SK-MEL-5 (cell line): ENCODE measurements at regions not wholly inside any gene's neighbourhood (a gene's known extent, or its start where the extent isn't known, plus 50 kb on each side); places are given as distances from the start of the nearest gene placed in this dataset.
A peak's percentile ranks its signal among the peaks of the same experiment; 100 is the strongest.
"Not testable (repeated sequence)": the region's sequence is repeated elsewhere in the genome, so short reads cannot be mapped to it uniquely, and the experiment has no call there.

Experiments used
- DNase-seq: peaks from one replicate; pipeline ENCODE4 v3.0.0-alpha.2; 2016; ENCODE audit warnings: low read depth, low spot score
- in situ Hi-C: cut with HindIII; loops from 2 replicates; pipeline ENCODE4 v1.10.0; 2016; ENCODE audit warnings: low sequenced_read_pairs, high pct_unique_total_duplicates, low pct_unique_long_range_greater_than_20kb

- DNase-seq: no peak
- in situ Hi-C loops: no loop called here
Measured at GRCh38 chr4:37555322-37555721, 130.9 kb downstream of the RELL1 start.

- in situ Hi-C loops, DNase-seq: not testable (repeated sequence)
Measured at GRCh38 chr4:37549866-37550265, 136.3 kb downstream of the RELL1 start.

- DNase-seq: no peak
- in situ Hi-C loops: no loop called here
Measured at GRCh38 chr4:37549041-37549440, 137.1 kb downstream of the RELL1 start.

GRCh38 chr4:37546586-37546985 is 139.6 kb downstream of the RELL1 start:
- DNase-seq: no peak
- in situ Hi-C loops: no loop called here

- no peak for DNase-seq
- in situ Hi-C loops: no loop called here
Measured at GRCh38 chr4:37542706-37543105, 143.5 kb downstream of the RELL1 start.

- in situ Hi-C loops: no loop called here
- DNase-seq: no peak
Measured at GRCh38 chr4:37541956-37542355, 144.2 kb downstream of the RELL1 start.

GRCh38 chr4:37540486-37540885 is 145.7 kb downstream of the RELL1 start:
- in situ Hi-C loops: no loop called here
- DNase-seq: peak; percentile 90

- no peak for DNase-seq
- in situ Hi-C loops: no loop called here
Measured at GRCh38 chr4:37538931-37539330, 147.2 kb downstream of the RELL1 start.

GRCh38 chr4:37537484-37537883 is 148.7 kb downstream of the RELL1 start:
- no peak for DNase-seq
- in situ Hi-C loops: no loop called here

GRCh38 chr4:37535872-37536271 is 150.3 kb downstream of the RELL1 start:
- DNase-seq: no peak
- in situ Hi-C loops: no loop called here

- in situ Hi-C loops: no loop called here
- no peak for DNase-seq
Measured at GRCh38 chr4:37533286-37534033, 152.7 kb downstream of the RELL1 start.

GRCh38 chr4:37531151-37531550 is 155.0 kb downstream of the RELL1 start:
- in situ Hi-C loops: no loop called here
- no peak for DNase-seq

GRCh38 chr4:37530451-37530850 is 155.7 kb downstream of the RELL1 start:
- DNase-seq: no peak
- in situ Hi-C loops: no loop called here

- DNase-seq: peak; percentile 44
- in situ Hi-C loops: no loop called here
Measured at GRCh38 chr4:37528166-37528885, 157.8 kb downstream of the RELL1 start.

- in situ Hi-C loops: no loop called here
- no peak for DNase-seq
Measured at GRCh38 chr4:37524267-37524666, 161.9 kb downstream of the RELL1 start.

GRCh38 chr4:37522996-37523395 is 163.2 kb downstream of the RELL1 start:
- in situ Hi-C loops: no loop called here
- peak; percentile 91 for DNase-seq

GRCh38 chr4:37517326-37517725 is 168.8 kb downstream of the RELL1 start:
- no peak for DNase-seq
- in situ Hi-C loops: no loop called here

GRCh38 chr4:37516057-37516775 is 170.0 kb downstream of the RELL1 start:
- DNase-seq: no peak
- in situ Hi-C loops: no loop called here

GRCh38 chr4:37510626-37511025 is 175.6 kb downstream of the RELL1 start:
- in situ Hi-C loops: no loop called here
- no peak for DNase-seq
